H1 (cell line): ENCODE measurements at regions not wholly inside any gene's neighbourhood (a gene's known extent, or its start where the extent isn't known, plus 50 kb on each side); places are given as distances from the start of the nearest gene placed in this dataset.

Experiments used
- BCL11A ChIP-seq, 2 experiments: IDR thresholded peaks; one replicate each; pipeline ENCODE4 v1.6.1; 2011; ENCODE audit warnings: low read depth in 2 of 2, low read length in 2 of 2, mild to moderate bottlenecking in 2 of 2
- CHD7 ChIP-seq: fragments of 300-600 bp; sonication (generic); IDR thresholded peaks from 2 replicates; pipeline ENCODE4 v1.7.1; 2012; ENCODE audit warnings: low read length, moderate library complexity, mild to moderate bottlenecking, inconsistent platforms; ENCODE audit not compliant: insufficient replicate concordance
- CREB1 ChIP-seq: IDR thresholded peaks from 2 replicates; pipeline ENCODE4 v1.6.1; 2012; ENCODE audit warnings: inconsistent platforms
- EGR1 ChIP-seq: IDR thresholded peaks from 2 replicates; pipeline ENCODE4 v1.6.1; 2011; ENCODE audit warnings: low read depth, low read length, borderline replicate concordance
- JUN ChIP-seq: IDR thresholded peaks from 2 replicates; pipeline ENCODE4 v1.6.1; 2011; ENCODE audit warnings: low read depth, mild to moderate bottlenecking, improper control_type of control experiment, low read length
- MAFK ChIP-seq: IDR thresholded peaks from 2 replicates; pipeline ENCODE4 v1.6.1; 2012; ENCODE audit warnings: low read depth, mild to moderate bottlenecking, improper control_type of control experiment, low read length
- POLR2AphosphoS5 ChIP-seq: IDR thresholded peaks from 2 replicates; pipeline ENCODE4 v1.6.1; 2011; ENCODE audit warnings: low read depth, low read length
- SAP30 ChIP-seq: fragments of 300-600 bp; sonication (generic); IDR thresholded peaks from 2 replicates; pipeline ENCODE4 v1.7.1; 2012; ENCODE audit warnings: low read length, moderate library complexity, mild to moderate bottlenecking, inconsistent platforms; ENCODE audit not compliant: insufficient read depth, insufficient replicate concordance
- SP2 ChIP-seq: IDR thresholded peaks from 2 replicates; pipeline ENCODE4 v1.6.1; 2012; ENCODE audit warnings: mild to moderate bottlenecking, low read length, inconsistent platforms
- SP4 ChIP-seq: IDR thresholded peaks from 2 replicates; pipeline ENCODE4 v1.6.1; 2012; ENCODE audit warnings: low read length, inconsistent platforms
- TAF7 ChIP-seq: optimal IDR thresholded peaks from 2 replicates; pipeline ENCODE3; 2011; ENCODE audit warnings: low read depth, mild to moderate bottlenecking, inconsistent platforms, low read length, moderate library complexity, borderline replicate concordance
- TEAD4 ChIP-seq: IDR thresholded peaks from 2 replicates; pipeline ENCODE4 v1.6.1; 2012; ENCODE audit warnings: low read depth, low read length, inconsistent platforms, mixed read lengths
- ZNF274 ChIP-seq: IDR thresholded peaks from 2 replicates; pipeline ENCODE4 v1.7.0; 2012; ENCODE audit warnings: low read length, borderline replicate concordance; ENCODE audit errors: extremely low read depth

GRCh38 chr4:102168580-102168979 is 176.7 kb downstream of the SLC39A8 start (continued):
- TF ChIP-seq CHD7 (no peak), BCL11A (IDR thresholded peaks at IDR 0.05; ENCODE audit: low read depth in 2 of 2, low read length in 2 of 2) (no peak), SP2 (no peak), ZNF274 (no peak), TEAD4 (no peak), SAP30 (no peak), CREB1 (no peak), TAF7 (no peak), POLR2AphosphoS5 (no peak), JUN (no peak), SP4 (no peak), EGR1 (no peak), MAFK (no peak)
